Endothelial cell of umbilical vein (primary cell): ENCODE measurements at regions not wholly inside any gene's neighbourhood (a gene's known extent, or its start where the extent isn't known, plus 50 kb on each side); places are given as distances from the start of the nearest gene placed in this dataset.

Source experiments
- BruUV-seq: library from RNA; stranded (reverse); fragments of 400-500 nt; replicated peaks from 2 replicates; lab custom pipeline; 2021; lab: Mats Ljungman, UMichigan
- CTCF ChIA-PET: fragments of 300-600, 350-600 bp; sonication (Branson Sonifier 250); formaldehyde crosslinking; loops from one replicate; lab custom pipeline; 2021; ENCODE audit warnings: antibody characterized with exemption, inconsistent platforms; lab: Charles Lee
- POLR2A ChIA-PET: fragments of 300-600, 350-600 bp; sonication (Branson Sonifier 250); formaldehyde crosslinking; loops from one replicate; lab custom pipeline; 2021; ENCODE audit warnings: antibody characterized with exemption, inconsistent platforms; lab: Charles Lee
- DNase-seq: peaks from one replicate; pipeline ENCODE4 v3.0.0-alpha.2; 2011; ENCODE audit warnings: low read depth, low spot score
- FAIRE-seq: peaks from 2 replicates; lab custom pipeline; 2011; peaks lifted over from hg19 to GRCh38; lab: Jason Lieb, UNC
- H2AFZ ChIP-seq: 2 replicates; pipeline ENCODE4 v1.6.0; 2012; ENCODE audit warnings: low read depth, low read length, control low read depth, inconsistent platforms
- H3K27ac ChIP-seq: 2 replicates; pipeline ENCODE4 v1.5.1; 2011; ENCODE audit warnings: low read depth, mild to moderate bottlenecking, control low read depth, low read length, moderate library complexity; ENCODE audit not compliant: insufficient read depth
- H3K27me3 ChIP-seq, 2 experiments: 2 replicates each; pipeline versions ENCODE4 v1.6.0 to v1.6.1; 2011; ENCODE audit warnings: low read length in 2 of 2, mixed read lengths in 1 of 2; ENCODE audit not compliant: control insufficient read depth in 2 of 2, insufficient read depth in 2 of 2
- H3K36me3 ChIP-seq, 2 experiments: 2 replicates in 1 of 2; 3 replicates in 1 of 2; pipeline ENCODE4 v1.5.1; 2011; ENCODE audit warnings: low read length in 2 of 2, mild to moderate bottlenecking in 1 of 2, moderate library complexity in 1 of 2; ENCODE audit not compliant: control insufficient read depth in 2 of 2, insufficient read depth in 2 of 2; ENCODE audit errors: extremely low read depth in 1 of 2
- H3K4me1 ChIP-seq: 3 replicates; pipeline ENCODE4 v1.5.1; 2011; ENCODE audit warnings: mild to moderate bottlenecking, low read length; ENCODE audit not compliant: control insufficient read depth, insufficient read depth; ENCODE audit errors: extremely low read depth
- H3K4me2 ChIP-seq: 2 replicates; pipeline ENCODE4 v1.6.1; 2011; ENCODE audit warnings: low read length, control low read depth, mixed read lengths; ENCODE audit not compliant: insufficient read depth
- H3K4me3 ChIP-seq, 3 experiments: fragments of 200-600 bp in 1 of 3; sonication (generic), shearing (Covaris generic) in 1 of 3; replicated peaks in 1 of 3; 2 replicates each; pipeline ENCODE4 v1.5.1; 2011 to 2016; ENCODE audit warnings: control low read depth in 3 of 3, low read length in 3 of 3, mild to moderate bottlenecking in 2 of 3, inconsistent platforms in 1 of 3, low read depth in 1 of 3, moderate library complexity in 1 of 3; ENCODE audit not compliant: insufficient read depth in 1 of 3
- H3K79me2 ChIP-seq: 2 replicates; pipeline ENCODE4 v1.6.0; 2012; ENCODE audit warnings: low read length, inconsistent platforms; ENCODE audit not compliant: control insufficient read depth, insufficient read depth
- H3K9ac ChIP-seq: replicated peaks from 2 replicates; pipeline ENCODE3; 2011; ENCODE audit warnings: low read length, control low read depth; ENCODE audit not compliant: insufficient read depth; ENCODE audit errors: extremely low read depth
- H3K9me1 ChIP-seq: replicated peaks from 3 replicates; pipeline ENCODE4 v1.6.0; 2011; ENCODE audit warnings: mild to moderate bottlenecking, low read length; ENCODE audit not compliant: control insufficient read depth, insufficient read depth; ENCODE audit errors: extremely low read depth
- H3K9me3 ChIP-seq: replicated peaks from 2 replicates; pipeline ENCODE4 v1.5.1; 2012; ENCODE audit warnings: low read length, inconsistent platforms; ENCODE audit not compliant: control insufficient read depth, insufficient read depth
- H4K20me1 ChIP-seq: replicated peaks from 2 replicates; pipeline ENCODE3; 2011; ENCODE audit warnings: mild to moderate bottlenecking, low read length; ENCODE audit not compliant: control insufficient read depth, insufficient read depth; ENCODE audit errors: extremely low read depth
- CTCF ChIP-seq, 2 donors: IDR thresholded peaks; 1 replicate in 1 of 2; 2 replicates in 1 of 2; pipeline ENCODE4 v1.5.1; 2011; ENCODE audit warnings: low read length in 2 of 2, mild to moderate bottlenecking in 2 of 2, moderate library complexity in 2 of 2, control low read depth in 1 of 2, inconsistent platforms in 1 of 2, low read depth in 1 of 2; ENCODE audit not compliant: insufficient read depth in 1 of 2; ENCODE audit errors: extremely low read depth in 1 of 2
- EZH2 ChIP-seq: IDR thresholded peaks from 2 replicates; pipeline ENCODE4 v1.6.1; 2012; ENCODE audit warnings: borderline replicate concordance, low read depth, mild to moderate bottlenecking, moderate library complexity, low read length, inconsistent platforms; ENCODE audit not compliant: severe bottlenecking
- FOS ChIP-seq: IDR thresholded peaks from 2 replicates; pipeline ENCODE4 v1.6.1; 2011; ENCODE audit warnings: mild to moderate bottlenecking, low read length, moderate library complexity, borderline replicate concordance; ENCODE audit not compliant: insufficient read depth
- GATA2 ChIP-seq: IDR thresholded peaks from 2 replicates; pipeline ENCODE4 v1.7.0; 2011; ENCODE audit warnings: low read depth, mild to moderate bottlenecking, moderate library complexity, mixed read lengths, low read length; ENCODE audit not compliant: insufficient read length, insufficient read depth
- JUN ChIP-seq: IDR thresholded peaks from 2 replicates; pipeline ENCODE4 v1.6.1; 2011; ENCODE audit warnings: borderline replicate concordance, low read depth; ENCODE audit not compliant: insufficient read length, insufficient read depth
- MAX ChIP-seq: IDR thresholded peaks from 2 replicates; pipeline ENCODE4 v1.6.1; 2011; ENCODE audit not compliant: insufficient read depth, insufficient read length
- MYC ChIP-seq: IDR thresholded peaks from one replicate; pipeline ENCODE4 v1.6.1; 2011; ENCODE audit warnings: mild to moderate bottlenecking, low read depth, low read length
- POLR2A ChIP-seq: IDR thresholded peaks from 2 replicates; pipeline ENCODE4 v1.6.1; 2012; ENCODE audit warnings: low read depth, mild to moderate bottlenecking, control low read depth, low read length
- dilution Hi-C: fragments of 300-500 bp; cut with MboI; formaldehyde crosslinking; loops from one replicate; pipeline ENCODE4 v1.15.0; 2019; ENCODE audit warnings: low sequenced_read_pairs; ENCODE audit not compliant: extremely low pct_ligation_motif_present
- intact Hi-C: fragments of 100-400 bp; cut with micrococcal nuclease; formaldehyde crosslinking; loops from one replicate; pipeline ENCODE4 v1.10.0; 2022

GRCh38 chr2:145807554-145807953, 1287.6 kb upstream of the ZEB2 start:
- peaks cover 15% of the 10 kb centered on the region for H3K4me1 ChIP-seq
- H4K20me1 ChIP-seq: no peaks in the 10 kb centered on the region
- H3K9ac ChIP-seq: no peak overlapping the region
- DNase-seq (no peak), FAIRE-seq (no peak)
- dilution Hi-C loops: no loop called here
- BruUV-seq: no TSS peak
- H3K27me3 ChIP-seq: no peaks in the 10 kb centered on the region
- no peaks in the 10 kb centered on the region for H3K36me3 ChIP-seq
- no peak overlapping the region for H2AFZ ChIP-seq
- ChIA-PET CTCF (no interaction called here), POLR2A (no interaction called here)
- H3K9me1 ChIP-seq: no peaks in the 10 kb centered on the region
- no peaks in the 10 kb centered on the region for H3K79me2 ChIP-seq
- H3K9me3 ChIP-seq: no peaks in the 10 kb centered on the region
- no peak overlapping the region for H3K4me3 ChIP-seq
- H3K27ac ChIP-seq: no peak overlapping the region
- no peak for TF ChIP-seq MYC
- no peak for TF ChIP-seq JUN
- no peak for TF ChIP-seq GATA2
- intact Hi-C loops: no loop called here
- H3K4me2 ChIP-seq: no peak overlapping the region

GRCh38 chr2:145806546-145806945, 1286.6 kb upstream of the ZEB2 start:
- Histone ChIP-seq H3K9me3 (no peaks in the 10 kb centered on the region), H3K4me1 (peaks cover 5% of the 10 kb centered on the region), H3K9me1 (no peaks in the 10 kb centered on the region), H3K79me2 (no peaks in the 10 kb centered on the region), H3K27ac (no peak overlapping the region), H3K4me2 (no peak overlapping the region), H3K9ac (no peak overlapping the region), H3K27me3 (no peaks in the 10 kb centered on the region), H3K36me3 (no peaks in the 10 kb centered on the region), H2AFZ (no peak overlapping the region), H4K20me1 (no peaks in the 10 kb centered on the region), H3K4me3 (no peak overlapping the region)
- CTCF ChIA-PET: interaction anchor here (1.0 kb wide), 1 partner anchor 54 kb away, joined by 3 read pairs; no protein-coding TSS in a partner anchor
- dilution Hi-C loops (no loop called here), intact Hi-C loops (no loop called here)
- POLR2A ChIA-PET: no interaction called here
- DNase-seq (no peak), FAIRE-seq (no peak)
- no peak for TF ChIP-seq CTCF (IDR thresholded peaks at IDR 0.05; ENCODE audit: extremely low read depth in 1 of 2, insufficient read depth in 1 of 2, low read depth in 1 of 2, low read length in 2 of 2)
- TF ChIP-seq FOS: no peak
- TF ChIP-seq POLR2A: no peak
- TF ChIP-seq GATA2: no peak
- TF ChIP-seq MYC: no peak
- no peak for TF ChIP-seq EZH2
- TF ChIP-seq MAX: no peak
- no TSS peak for BruUV-seq
